ENCODE measurements at regions not wholly inside any gene's neighbourhood (a gene's known extent, or its start where the extent isn't known, plus 50 kb on each side); places are given as distances from the start of the nearest gene placed in this dataset.
"Not testable (repeated sequence)": the region's sequence is repeated elsewhere in the genome, so short reads cannot be mapped to it uniquely, and the experiment has no call there.

DNA sequence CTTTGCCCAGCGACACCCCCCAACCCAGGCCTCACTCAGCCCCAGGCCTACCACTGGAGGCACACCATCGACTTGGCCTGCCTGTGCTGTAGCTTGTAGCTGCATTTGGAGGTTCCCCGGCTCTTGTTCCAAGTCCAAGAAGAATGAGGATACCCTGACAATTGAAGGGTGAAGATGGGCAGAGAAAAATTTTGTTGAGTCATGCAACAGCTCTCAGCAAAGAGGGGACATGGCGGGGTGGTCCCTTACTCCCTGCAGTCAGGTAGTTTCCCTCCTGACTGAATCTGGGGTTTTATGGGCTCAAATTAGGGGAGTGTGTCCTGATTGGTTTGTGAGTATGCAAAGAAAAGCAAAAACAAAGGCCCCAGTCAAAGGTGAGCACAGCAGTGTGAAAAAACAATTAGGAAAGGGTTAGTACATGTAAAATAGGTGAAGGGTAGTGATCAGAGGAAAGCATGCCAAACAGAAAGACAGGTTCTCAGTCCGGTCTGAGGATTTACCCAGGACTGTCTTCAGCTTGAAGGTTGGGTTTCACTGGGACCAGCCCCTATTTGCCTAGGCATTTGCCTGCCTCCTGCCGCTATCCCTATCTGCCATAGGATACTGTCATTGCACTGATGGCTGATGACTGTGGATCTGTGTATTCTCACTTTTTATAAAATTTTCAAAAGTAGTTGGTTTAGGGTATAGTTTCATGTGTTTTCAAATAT, 316.4 kb upstream of the RND3 start:
- Histone ChIP-seq H3K79me2 (ENCODE audit: insufficient read depth, low read length) (no peaks in the 10 kb centered on the region), H3K9me2 (ENCODE audit: low read depth, low read length) (no peaks in the 10 kb centered on the region), H4K20me1 (ENCODE audit: insufficient read depth, low read length) (no peaks in the 10 kb centered on the region), H3K4me2 (ENCODE audit: low read length) (no peak overlapping the region), H2AFZ (ENCODE audit: low read length) (no peak overlapping the region), H3K9me3 (ENCODE audit: low read length) (no peaks in the 10 kb centered on the region), H3F3A (ENCODE audit: insufficient read depth, low read length) (no peaks in the 10 kb centered on the region), H3K36me3 (ENCODE audit: insufficient read depth, low read length) (no peaks in the 10 kb centered on the region), H3K27ac (ENCODE audit: low read depth, low read length, poor library complexity, severe bottlenecking) (no peak overlapping the region), H3K9ac (ENCODE audit: low read length) (no peak overlapping the region), H3K4me3 (ENCODE audit: low read depth, low read length, poor library complexity, severe bottlenecking) (no peak overlapping the region), H3K27me3 (ENCODE audit: insufficient read depth, low read length) (no peaks in the 10 kb centered on the region), H3K4me1 (ENCODE audit: insufficient read depth, low read length, severe bottlenecking) (no peaks in the 10 kb centered on the region)
- TF ChIP-seq EZH2 (IDR thresholded peaks at IDR 0.05; ENCODE audit: borderline replicate concordance, low read length) (no peak), CTCF (IDR thresholded peaks at IDR 0.05; ENCODE audit: low read length) (no peak)

- H3K4me3 ChIP-seq (ENCODE audit: low read depth, low read length, poor library complexity, severe bottlenecking): no peak overlapping the region
- H3K36me3 ChIP-seq (ENCODE audit: insufficient read depth, low read length): no peaks in the 10 kb centered on the region
- TF ChIP-seq EZH2 (IDR thresholded peaks at IDR 0.05; ENCODE audit: borderline replicate concordance, low read length): no peak
- no peak for TF ChIP-seq CTCF (IDR thresholded peaks at IDR 0.05; ENCODE audit: low read length)
- no peaks in the 10 kb centered on the region for H3K9me2 ChIP-seq (ENCODE audit: low read depth, low read length)
- H3K27ac ChIP-seq (ENCODE audit: low read depth, low read length, poor library complexity, severe bottlenecking): no peak overlapping the region
- no peaks in the 10 kb centered on the region for H4K20me1 ChIP-seq (ENCODE audit: insufficient read depth, low read length)
- H3F3A ChIP-seq (ENCODE audit: insufficient read depth, low read length): no peaks in the 10 kb centered on the region
- H3K4me1 ChIP-seq (ENCODE audit: insufficient read depth, low read length, severe bottlenecking): no peaks in the 10 kb centered on the region
- H3K9ac ChIP-seq (ENCODE audit: low read length): no peak overlapping the region
- H3K4me2 ChIP-seq (ENCODE audit: low read length): no peak overlapping the region
- no peaks in the 10 kb centered on the region for H3K79me2 ChIP-seq (ENCODE audit: insufficient read depth, low read length)
- H2AFZ ChIP-seq (ENCODE audit: low read length): no peak overlapping the region
- no peaks in the 10 kb centered on the region for H3K9me3 ChIP-seq (ENCODE audit: low read length)
- no peaks in the 10 kb centered on the region for H3K27me3 ChIP-seq (ENCODE audit: insufficient read depth, low read length)
Observed at GRCh38 chr2:150802635-150803034, 315.2 kb upstream of the RND3 start.

- H3K9me2 ChIP-seq (ENCODE audit: low read depth, low read length); H2AFZ ChIP-seq (ENCODE audit: low read length); H3K9ac ChIP-seq (ENCODE audit: low read length); H3K79me2 ChIP-seq (ENCODE audit: insufficient read depth, low read length); H4K20me1 ChIP-seq (ENCODE audit: insufficient read depth, low read length); H3K9me3 ChIP-seq (ENCODE audit: low read length); H3K27ac ChIP-seq (ENCODE audit: low read depth, low read length, poor library complexity, severe bottlenecking); H3K4me2 ChIP-seq (ENCODE audit: low read length); H3K4me3 ChIP-seq (ENCODE audit: low read depth, low read length, poor library complexity, severe bottlenecking); H3K4me1 ChIP-seq (ENCODE audit: insufficient read depth, low read length, severe bottlenecking); H3K27me3 ChIP-seq (ENCODE audit: insufficient read depth, low read length); H3K36me3 ChIP-seq (ENCODE audit: insufficient read depth, low read length); H3F3A ChIP-seq (ENCODE audit: insufficient read depth, low read length): not testable (repeated sequence)
Observed at GRCh38 chr2:150796236-150796635, 308.8 kb upstream of the RND3 start.

DNA sequence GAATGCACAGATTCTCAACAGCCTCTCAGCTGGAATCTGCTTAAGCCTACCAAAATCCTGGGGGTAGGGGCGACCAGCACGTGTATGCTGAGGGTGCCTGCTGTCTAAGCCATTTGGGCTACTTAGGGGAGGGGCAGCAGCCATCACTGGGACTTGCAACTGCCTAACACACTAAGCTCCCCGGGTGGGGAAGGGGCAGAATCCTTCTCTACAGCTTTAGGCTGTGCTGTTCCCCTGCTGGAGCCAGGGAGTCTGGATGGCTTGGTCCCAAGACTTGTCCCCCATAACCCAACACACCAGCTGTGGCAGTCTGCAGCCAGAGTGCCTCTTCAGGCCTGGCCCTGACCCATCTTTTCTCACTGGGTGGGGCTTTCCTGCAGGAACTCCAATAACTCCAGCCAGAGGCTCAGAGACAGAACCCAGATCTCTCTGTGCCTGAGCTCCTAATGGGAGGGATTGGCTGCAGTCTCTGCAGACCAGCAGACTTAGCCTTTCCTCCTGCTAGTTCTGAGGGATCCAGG, 305.4 kb upstream of the RND3 start:
- Histone ChIP-seq H3K4me2 (ENCODE audit: low read length) (no peak overlapping the region), H4K20me1 (ENCODE audit: insufficient read depth, low read length) (no peaks in the 10 kb centered on the region), H3F3A (ENCODE audit: insufficient read depth, low read length) (no peaks in the 10 kb centered on the region), H3K9ac (ENCODE audit: low read length) (no peak overlapping the region), H3K4me3 (ENCODE audit: low read depth, low read length, poor library complexity, severe bottlenecking) (no peak overlapping the region), H3K9me3 (ENCODE audit: low read length) (no peaks in the 10 kb centered on the region), H3K4me1 (ENCODE audit: insufficient read depth, low read length, severe bottlenecking) (no peaks in the 10 kb centered on the region), H3K27me3 (ENCODE audit: insufficient read depth, low read length) (no peaks in the 10 kb centered on the region), H3K9me2 (ENCODE audit: low read depth, low read length) (no peaks in the 10 kb centered on the region), H3K36me3 (ENCODE audit: insufficient read depth, low read length) (no peaks in the 10 kb centered on the region), H2AFZ (ENCODE audit: low read length) (no peak overlapping the region), H3K27ac (ENCODE audit: low read depth, low read length, poor library complexity, severe bottlenecking) (no peak overlapping the region), H3K79me2 (ENCODE audit: insufficient read depth, low read length) (no peaks in the 10 kb centered on the region)
- TF ChIP-seq EZH2 (IDR thresholded peaks at IDR 0.05; ENCODE audit: borderline replicate concordance, low read length): no peak
- no peak for TF ChIP-seq CTCF (IDR thresholded peaks at IDR 0.05; ENCODE audit: low read length)
